Panc1 (cell line): ENCODE measurements at regions not wholly inside any gene's neighbourhood (a gene's known extent, or its start where the extent isn't known, plus 50 kb on each side); places are given as distances from the start of the nearest gene placed in this dataset.
"Not testable (repeated sequence)": the region's sequence is repeated elsewhere in the genome, so short reads cannot be mapped to it uniquely, and the experiment has no call there.

Experiments used
- ATAC-seq: fragments of 200-7000 bp; cut with Tn5 transposase; 2 replicates; pipeline ENCODE4 v1.9.1; 2020; ENCODE audit warnings: mild to moderate bottlenecking, moderate library complexity
- BruUV-seq: library from RNA; stranded (reverse); fragments of 400-500 nt; replicated peaks from 2 replicates; lab custom pipeline; 2021; lab: Mats Ljungman, UMichigan
- CTCF ChIA-PET: fragments of 300-600 bp; sonication (Branson Sonifier 250); formaldehyde crosslinking; loops from one replicate; lab custom pipeline; 2022; ENCODE audit warnings: antibody characterized with exemption; lab: Charles Lee
- POLR2A ChIA-PET: fragments of 300-600 bp; sonication (Branson Sonifier 250); formaldehyde crosslinking; loops from one replicate; lab custom pipeline; 2022; ENCODE audit warnings: antibody characterized with exemption; lab: Charles Lee
- DNase-seq: peaks from one replicate; pipeline ENCODE4 v3.0.0-alpha.2; 2010; ENCODE audit warnings: low read depth, low spot score
- H3K27ac ChIP-seq: 2 replicates; pipeline ENCODE4 v1.5.1; 2011; ENCODE audit warnings: mild to moderate bottlenecking, low read length, inconsistent platforms
- H3K27me3 ChIP-seq: fragments of 200-500 bp; sonication (Bioruptor generic); 2 replicates; pipeline ENCODE4 v1.6.0; 2014; ENCODE audit warnings: low read length, inconsistent platforms; ENCODE audit not compliant: control insufficient read depth, insufficient read depth
- H3K36me3 ChIP-seq: fragments of 200-500 bp; sonication (Bioruptor generic); 2 replicates; pipeline ENCODE4 v1.5.1; 2014; ENCODE audit warnings: inconsistent platforms, mild to moderate bottlenecking, low read length, moderate library complexity; ENCODE audit not compliant: control insufficient read depth, insufficient read depth
- H3K4me1 ChIP-seq: 2 replicates; pipeline ENCODE4 v1.5.1; 2011; ENCODE audit warnings: inconsistent platforms, mild to moderate bottlenecking, low read length, moderate library complexity; ENCODE audit not compliant: control insufficient read depth, insufficient read depth
- H3K4me3 ChIP-seq, 2 experiments: 2 replicates each; pipeline ENCODE4 v1.5.1; 2011 to 2012; ENCODE audit warnings: low read depth in 2 of 2, low read length in 2 of 2, mild to moderate bottlenecking in 2 of 2, inconsistent platforms in 1 of 2, moderate library complexity in 1 of 2
- H3K9me3 ChIP-seq: fragments of 200-500 bp; sonication (Bioruptor generic); 2 replicates; pipeline ENCODE4 v1.5.1; 2014; ENCODE audit warnings: low read depth, mild to moderate bottlenecking, inconsistent platforms, low read length, moderate library complexity; ENCODE audit not compliant: control insufficient read depth, insufficient read depth
- CTCF ChIP-seq: fragments of 450-650 bp; IDR thresholded peaks from 2 replicates; pipeline ENCODE4 v1.5.1; 2017; ENCODE audit warnings: mild to moderate bottlenecking
- POLR2AphosphoS5 ChIP-seq: IDR thresholded peaks from 2 replicates; pipeline ENCODE4 v1.6.1; 2012; ENCODE audit warnings: mild to moderate bottlenecking, low read depth, low read length, moderate library complexity
- REST ChIP-seq, 2 experiments: IDR thresholded peaks; 2 replicates each; pipeline ENCODE4 v1.6.1; 2011 to 2012; ENCODE audit warnings: low read depth in 2 of 2, control low read depth in 1 of 2, low read length in 1 of 2, mild to moderate bottlenecking in 1 of 2, moderate library complexity in 1 of 2; ENCODE audit not compliant: insufficient read depth in 1 of 2
- SIN3A ChIP-seq: IDR thresholded peaks from 2 replicates; pipeline ENCODE4 v1.6.1; 2012; ENCODE audit warnings: low read depth, mild to moderate bottlenecking, low read length, moderate library complexity, borderline replicate concordance; ENCODE audit not compliant: insufficient read depth
- TCF7L2 ChIP-seq: IDR thresholded peaks from 2 replicates; pipeline ENCODE4 v1.6.1; 2011; ENCODE audit warnings: mild to moderate bottlenecking, low read depth, low read length, inconsistent platforms
- in situ Hi-C: cut with HindIII; loops from 2 replicates; pipeline ENCODE4 v1.10.0; 2016; ENCODE audit warnings: low sequenced_read_pairs, low pct_unique_long_range_greater_than_20kb
- intact Hi-C: fragments of 100-400 bp; cut with micrococcal nuclease; formaldehyde crosslinking; loops from one replicate; pipeline ENCODE4 v1.10.0; 2022; ENCODE audit not compliant: unreplicated experiment

DNA sequence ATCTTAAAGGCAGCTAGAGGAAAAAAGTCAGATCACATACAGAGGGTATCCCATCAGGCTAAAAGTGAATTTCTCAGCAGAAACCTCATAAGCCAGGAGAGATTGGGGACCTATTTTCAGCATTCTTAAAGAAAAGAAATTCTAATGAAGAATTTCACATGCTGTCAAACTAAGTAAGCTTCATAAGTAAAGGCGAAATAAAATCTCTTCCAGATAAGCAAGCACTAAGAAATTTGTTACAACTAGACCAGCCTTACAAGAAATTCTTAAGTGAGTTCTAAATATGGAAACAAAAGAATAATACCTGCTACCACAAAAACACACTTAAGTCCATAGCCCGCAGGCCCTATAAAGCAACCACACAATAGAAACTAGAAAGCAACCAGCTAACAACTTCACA lies 186.1 kb downstream of the ETAA1 start:
- in situ Hi-C loops, result no loop called here
- no peaks in the 10 kb centered on the region for H3K36me3 ChIP-seq
- DNase-seq (no peak), ATAC-seq (no peak)
- POLR2A ChIA-PET, result no interaction called here
- CTCF ChIA-PET, result no interaction called here
- no peak overlapping the region for H3K4me3 ChIP-seq
- H3K9me3 ChIP-seq, result no peaks in the 10 kb centered on the region
- no TSS peak for BruUV-seq
- H3K27ac ChIP-seq, result no peak overlapping the region
- no peaks in the 10 kb centered on the region for H3K27me3 ChIP-seq
- no peak for TF ChIP-seq SIN3A
- TF ChIP-seq POLR2AphosphoS5, result no peak
- no peak for TF ChIP-seq CTCF
- no peak for TF ChIP-seq REST (IDR thresholded peaks at IDR 0.05; ENCODE audit: insufficient read depth in 1 of 2, low read depth in 2 of 2, low read length in 1 of 2)
- TF ChIP-seq TCF7L2, result no peak
- intact Hi-C loops, result no loop called here
- H3K4me1 ChIP-seq, result no peaks in the 10 kb centered on the region

- intact Hi-C loops (no loop called here), in situ Hi-C loops (no loop called here)
- Histone ChIP-seq H3K9me3 (no peaks in the 10 kb centered on the region), H3K27me3 (no peaks in the 10 kb centered on the region), H3K4me1 (no peaks in the 10 kb centered on the region), H3K4me3 (no peak overlapping the region), H3K36me3 (no peaks in the 10 kb centered on the region), H3K27ac (no peak overlapping the region)
- TF ChIP-seq POLR2AphosphoS5 (no peak), SIN3A (no peak), REST (IDR thresholded peaks at IDR 0.05; ENCODE audit: insufficient read depth in 1 of 2, low read depth in 2 of 2, low read length in 1 of 2) (no peak), TCF7L2 (no peak), CTCF (no peak)
- ChIA-PET POLR2A (no interaction called here), CTCF (no interaction called here)
- ATAC-seq (no peak), DNase-seq (no peak)
- no TSS peak for BruUV-seq
These were observed 188.3 kb downstream of the ETAA1 start for GRCh38 chr2:67585400-67585799.

GRCh38 chr2:67589121-67589520 lies 192.0 kb downstream of the ETAA1 start:
- H3K27me3 ChIP-seq, H3K27ac ChIP-seq, ATAC-seq, in situ Hi-C loops, BruUV-seq, DNase-seq, POLR2A ChIA-PET, H3K4me3 ChIP-seq, CTCF ChIA-PET, H3K9me3 ChIP-seq, H3K4me1 ChIP-seq, intact Hi-C loops, H3K36me3 ChIP-seq: not testable (repeated sequence)

DNA sequence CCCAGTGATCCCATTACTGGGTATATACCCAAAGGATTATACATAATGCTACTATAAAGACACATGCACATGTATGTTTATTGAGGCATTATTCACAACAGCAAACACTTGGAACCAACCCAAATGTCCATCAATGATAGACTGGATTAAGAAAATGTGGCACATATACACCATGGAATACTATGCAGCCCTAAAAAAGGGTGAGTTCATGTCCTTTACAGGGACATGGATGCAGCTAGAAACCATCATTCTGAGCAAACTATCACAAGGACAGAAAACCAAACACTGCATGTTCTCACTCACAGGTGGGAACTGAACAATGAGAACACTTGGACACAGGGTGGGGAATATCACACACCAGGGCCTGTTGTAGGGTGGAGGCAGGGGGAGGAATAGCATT lies 197.4 kb downstream of the ETAA1 start:
- H3K27me3 ChIP-seq, H3K4me3 ChIP-seq, BruUV-seq, POLR2A ChIA-PET, intact Hi-C loops, in situ Hi-C loops, H3K4me1 ChIP-seq, H3K9me3 ChIP-seq, H3K27ac ChIP-seq, DNase-seq, ATAC-seq, H3K36me3 ChIP-seq, CTCF ChIA-PET: not testable (repeated sequence)
